ENCODE measurements at regions not wholly inside any gene's neighbourhood (a gene's known extent, or its start where the extent isn't known, plus 50 kb on each side); places are given as distances from the start of the nearest gene placed in this dataset.
A peak's percentile ranks its signal among the peaks of the same experiment; 100 is the strongest.
"Not testable (repeated sequence)": the region's sequence is repeated elsewhere in the genome, so short reads cannot be mapped to it uniquely, and the experiment has no call there.

GRCh38 chr2:87595017-87595416 lies 152.9 kb upstream of the PLGLB2 start:
- peak; percentile 49 for ATAC-seq (ENCODE audit: insufficient number of reproducible peaks, low FRiP score, low read depth)
- Histone ChIP-seq H3K4me1 (ENCODE audit: control insufficient read depth in 1 of 2, low read depth in 2 of 2) (peaks cover 3 to 12% of the 10 kb centered on the region in 2 donors), H3K27ac (peak overlapping the region in 1 of 2 donors; percentile 64)
- not testable (repeated sequence) for H3K4me3 ChIP-seq; H3K9me3 ChIP-seq; DNase-seq (ENCODE audit: low spot score); H3K36me3 ChIP-seq; H3K27me3 ChIP-seq (replicated peaks; ENCODE audit: insufficient read depth)

DNA sequence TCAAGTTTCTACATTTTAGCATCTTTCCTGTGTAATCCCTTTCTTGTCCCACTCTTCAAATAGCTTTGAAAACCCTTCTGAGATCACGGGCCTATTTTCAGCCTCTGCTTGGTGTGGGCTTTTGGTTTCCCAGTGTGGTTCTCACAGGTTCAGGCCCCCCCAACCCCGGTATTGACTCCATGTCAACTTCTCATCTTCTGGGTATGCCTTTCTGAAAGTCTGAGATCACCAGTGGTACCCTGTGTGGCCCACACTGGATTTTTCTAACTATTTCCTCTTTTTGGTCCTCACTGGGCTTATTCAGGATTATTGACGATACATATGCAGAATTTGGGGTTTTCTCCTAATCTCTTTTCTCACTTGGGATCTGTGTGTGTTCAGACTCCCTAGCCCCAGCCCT lies 146.9 kb upstream of the PLGLB2 start:
- not testable (repeated sequence) for H3K4me1 ChIP-seq (ENCODE audit: control insufficient read depth in 1 of 2, low read depth in 2 of 2); DNase-seq (ENCODE audit: low spot score); H3K36me3 ChIP-seq; H3K9me3 ChIP-seq; H3K27ac ChIP-seq; ATAC-seq (ENCODE audit: insufficient number of reproducible peaks, low FRiP score, low read depth); H3K4me3 ChIP-seq; H3K27me3 ChIP-seq (replicated peaks; ENCODE audit: insufficient read depth)

DNA sequence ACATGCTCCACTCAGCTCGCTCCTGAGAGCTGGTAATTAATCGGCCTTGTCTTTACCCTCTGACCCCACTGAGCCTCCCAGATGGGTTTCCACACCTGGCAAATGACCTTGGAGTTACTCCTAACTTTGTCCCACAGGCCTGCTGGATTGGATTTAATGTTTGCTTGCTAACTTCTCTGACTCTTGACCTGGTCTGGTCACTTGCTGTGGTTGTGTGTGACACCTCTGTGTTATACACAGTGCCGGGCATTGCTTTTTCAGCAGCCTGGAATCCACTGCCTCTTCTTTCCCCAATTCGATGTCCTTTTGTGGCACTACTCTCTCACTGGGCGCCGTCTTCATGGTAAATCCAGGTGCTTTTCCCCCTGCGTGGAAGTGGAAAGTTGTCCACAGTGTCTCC lies 145.8 kb upstream of the PLGLB2 start:
- not testable (repeated sequence) for H3K36me3 ChIP-seq; H3K4me3 ChIP-seq; ATAC-seq (ENCODE audit: insufficient number of reproducible peaks, low FRiP score, low read depth)

DNA sequence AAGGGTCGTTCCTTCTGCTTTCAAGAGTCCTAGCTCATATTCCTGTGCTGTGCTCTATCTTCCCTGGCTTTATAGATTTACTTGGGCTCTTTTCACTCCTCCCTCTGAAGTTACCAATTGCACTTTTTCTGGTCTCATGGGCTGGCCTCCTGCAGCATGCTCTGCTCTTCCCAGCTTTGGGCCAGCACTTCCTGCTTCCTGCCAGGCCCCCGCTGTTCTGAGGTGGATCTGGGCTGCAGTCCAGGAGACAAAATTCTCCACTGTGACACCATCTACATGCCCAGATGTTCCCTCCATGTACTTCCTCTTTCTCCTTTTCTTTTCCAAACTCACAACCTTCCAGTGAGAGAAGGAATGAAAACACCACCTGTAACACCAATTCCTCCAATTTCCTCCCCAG lies 145.2 kb upstream of the PLGLB2 start:
- not testable (repeated sequence) for H3K4me1 ChIP-seq (ENCODE audit: control insufficient read depth in 1 of 2, low read depth in 2 of 2); DNase-seq (ENCODE audit: low spot score); H3K36me3 ChIP-seq; H3K9me3 ChIP-seq; H3K4me3 ChIP-seq; H3K27ac ChIP-seq; ATAC-seq (ENCODE audit: insufficient number of reproducible peaks, low FRiP score, low read depth); H3K27me3 ChIP-seq (replicated peaks; ENCODE audit: insufficient read depth)

More for the DNA sequence above, 145.8 kb upstream of the PLGLB2 start:
- H3K4me1 ChIP-seq (ENCODE audit: control insufficient read depth in 1 of 2, low read depth in 2 of 2); DNase-seq (ENCODE audit: low spot score); H3K9me3 ChIP-seq; H3K27ac ChIP-seq; H3K27me3 ChIP-seq (replicated peaks; ENCODE audit: insufficient read depth): not testable (repeated sequence)

GRCh38 chr2:87603418-87604278 lies 144.2 kb upstream of the PLGLB2 start:
- H3K36me3 ChIP-seq; H3K4me1 ChIP-seq (ENCODE audit: control insufficient read depth in 1 of 2, low read depth in 2 of 2); H3K4me3 ChIP-seq; DNase-seq (ENCODE audit: low spot score); H3K27me3 ChIP-seq (replicated peaks; ENCODE audit: insufficient read depth); H3K9me3 ChIP-seq: not testable (repeated sequence)
- H3K27ac ChIP-seq = peak overlapping the region; percentile 47 to 55
- peak; percentile 12 for ATAC-seq (ENCODE audit: insufficient number of reproducible peaks, low FRiP score, low read depth)

GRCh38 chr2:87604279-87604818 lies 143.5 kb upstream of the PLGLB2 start:
- not testable (repeated sequence) for H3K4me3 ChIP-seq; DNase-seq (ENCODE audit: low spot score); H3K9me3 ChIP-seq; H3K36me3 ChIP-seq; H3K4me1 ChIP-seq (ENCODE audit: control insufficient read depth in 1 of 2, low read depth in 2 of 2); H3K27me3 ChIP-seq (replicated peaks; ENCODE audit: insufficient read depth)
- ATAC-seq (ENCODE audit: insufficient number of reproducible peaks, low FRiP score, low read depth) = peak; percentile 81
- peak overlapping the region; percentile 47 to 55 for H3K27ac ChIP-seq

GRCh38 chr2:87604980-87605379 lies 142.9 kb upstream of the PLGLB2 start:
- not testable (repeated sequence) for ATAC-seq (ENCODE audit: insufficient number of reproducible peaks, low FRiP score, low read depth); H3K4me1 ChIP-seq (ENCODE audit: control insufficient read depth in 1 of 2, low read depth in 2 of 2); H3K27me3 ChIP-seq (replicated peaks; ENCODE audit: insufficient read depth); H3K36me3 ChIP-seq; H3K9me3 ChIP-seq; DNase-seq (ENCODE audit: low spot score); H3K4me3 ChIP-seq; H3K27ac ChIP-seq

DNA sequence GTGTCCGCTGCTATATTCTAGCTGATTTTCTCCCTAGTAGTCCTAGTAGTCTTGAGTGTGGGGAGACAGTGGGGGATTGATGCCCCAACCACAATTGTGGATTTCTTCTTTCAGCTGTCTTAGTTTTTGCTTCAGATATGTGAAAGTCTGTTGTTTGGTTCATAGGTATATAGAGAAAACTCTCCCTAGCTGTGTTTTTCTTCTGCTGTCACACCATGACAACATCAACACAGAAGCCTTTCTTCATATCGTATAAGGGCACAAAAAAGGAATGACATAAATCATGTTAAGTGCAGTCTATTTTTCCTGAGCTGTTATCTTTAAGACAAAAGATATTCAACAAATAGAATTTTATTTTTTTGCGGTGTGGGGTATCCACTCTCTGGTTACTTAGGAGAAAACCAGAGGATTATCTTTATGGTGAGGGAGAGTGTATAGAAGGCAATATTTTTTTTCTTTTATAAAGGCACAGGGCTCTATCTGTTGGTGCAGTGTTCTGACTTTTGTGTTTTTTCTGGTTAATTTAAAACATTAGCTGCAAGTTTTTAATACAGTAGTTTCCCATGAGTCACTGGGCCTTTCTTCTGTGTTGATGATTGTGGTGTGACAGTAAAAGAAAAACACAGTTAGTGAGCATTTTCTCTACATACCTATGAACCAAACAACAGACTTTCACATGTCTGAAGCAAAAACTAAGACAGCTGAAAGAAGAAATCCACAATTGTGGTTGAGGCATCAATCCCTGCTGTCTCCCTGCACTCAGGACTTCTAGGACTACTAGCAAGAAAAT lies 139.3 kb upstream of the PLGLB2 start:
- H3K27ac ChIP-seq; DNase-seq (ENCODE audit: low spot score); H3K4me3 ChIP-seq; H3K4me1 ChIP-seq (ENCODE audit: control insufficient read depth in 1 of 2, low read depth in 2 of 2); H3K9me3 ChIP-seq; ATAC-seq (ENCODE audit: insufficient number of reproducible peaks, low FRiP score, low read depth); H3K27me3 ChIP-seq (replicated peaks; ENCODE audit: insufficient read depth); H3K36me3 ChIP-seq: not testable (repeated sequence)

DNA sequence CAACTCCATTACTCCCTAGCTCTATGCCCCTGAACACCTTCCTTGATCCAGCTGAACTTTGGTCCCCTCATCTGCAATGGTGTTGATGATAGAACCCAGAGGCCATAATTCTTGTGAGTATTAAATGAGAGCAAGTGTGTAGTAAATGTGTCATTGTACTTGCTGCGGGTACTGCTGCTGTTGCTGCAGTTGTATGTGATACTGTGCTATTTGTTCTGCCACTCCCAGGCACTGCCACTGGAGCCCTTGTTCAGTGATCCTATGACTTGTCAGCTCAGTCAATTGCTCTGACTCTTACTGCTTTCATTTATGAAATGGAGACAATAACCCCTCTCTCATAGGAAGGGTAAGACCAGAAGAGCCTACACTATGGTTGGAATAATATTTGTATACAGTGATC lies 136.9 kb upstream of the PLGLB2 start:
- H3K4me1 ChIP-seq (ENCODE audit: control insufficient read depth in 1 of 2, low read depth in 2 of 2); H3K27me3 ChIP-seq (replicated peaks; ENCODE audit: insufficient read depth); H3K4me3 ChIP-seq; H3K9me3 ChIP-seq; H3K27ac ChIP-seq; DNase-seq (ENCODE audit: low spot score); ATAC-seq (ENCODE audit: insufficient number of reproducible peaks, low FRiP score, low read depth); H3K36me3 ChIP-seq: not testable (repeated sequence)

DNA sequence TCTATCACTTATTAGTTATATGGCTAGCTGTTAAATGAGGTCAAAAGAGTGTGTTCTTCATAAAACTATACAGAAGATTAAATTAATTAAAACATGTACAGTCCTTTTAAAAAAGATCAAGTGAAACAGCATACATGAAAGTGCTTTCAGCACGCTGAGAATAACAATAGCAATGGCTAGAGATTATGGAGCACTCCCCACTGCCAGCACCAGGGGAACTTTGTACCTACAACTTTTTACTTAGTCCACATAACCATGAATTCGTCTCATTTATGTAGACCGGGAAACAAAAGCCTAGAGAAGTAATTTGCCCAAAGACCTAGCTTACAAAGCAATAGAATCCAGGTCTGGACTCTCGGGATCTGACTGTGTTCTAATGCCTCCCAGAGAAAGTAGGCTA lies 136.5 kb upstream of the PLGLB2 start:
- not testable (repeated sequence) for DNase-seq (ENCODE audit: low spot score); H3K9me3 ChIP-seq; H3K27me3 ChIP-seq (replicated peaks; ENCODE audit: insufficient read depth); ATAC-seq (ENCODE audit: insufficient number of reproducible peaks, low FRiP score, low read depth); H3K27ac ChIP-seq; H3K4me1 ChIP-seq (ENCODE audit: control insufficient read depth in 1 of 2, low read depth in 2 of 2); H3K36me3 ChIP-seq; H3K4me3 ChIP-seq

DNA sequence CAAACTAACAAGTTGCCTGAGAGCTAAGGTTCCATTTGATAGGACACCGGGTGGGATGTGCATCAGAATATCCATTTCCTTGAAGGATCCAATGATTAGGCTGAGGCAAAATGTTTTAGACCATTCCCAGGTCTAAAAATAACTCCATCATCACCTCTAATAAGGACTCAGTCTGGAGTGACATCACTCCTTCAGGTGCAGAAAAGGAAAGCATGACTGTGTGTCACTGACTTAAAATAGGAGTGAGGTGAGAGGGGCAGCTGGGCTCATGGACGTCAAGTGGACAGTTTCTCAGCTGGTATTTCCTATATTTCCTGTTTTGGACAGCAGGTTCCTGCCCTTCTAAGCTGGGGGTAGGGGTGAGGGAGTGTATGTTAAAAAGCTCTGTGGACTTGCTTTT lies 135.9 kb upstream of the PLGLB2 start:
- ATAC-seq (ENCODE audit: insufficient number of reproducible peaks, low FRiP score, low read depth); H3K4me1 ChIP-seq (ENCODE audit: control insufficient read depth in 1 of 2, low read depth in 2 of 2); H3K4me3 ChIP-seq: not testable (repeated sequence)

DNA sequence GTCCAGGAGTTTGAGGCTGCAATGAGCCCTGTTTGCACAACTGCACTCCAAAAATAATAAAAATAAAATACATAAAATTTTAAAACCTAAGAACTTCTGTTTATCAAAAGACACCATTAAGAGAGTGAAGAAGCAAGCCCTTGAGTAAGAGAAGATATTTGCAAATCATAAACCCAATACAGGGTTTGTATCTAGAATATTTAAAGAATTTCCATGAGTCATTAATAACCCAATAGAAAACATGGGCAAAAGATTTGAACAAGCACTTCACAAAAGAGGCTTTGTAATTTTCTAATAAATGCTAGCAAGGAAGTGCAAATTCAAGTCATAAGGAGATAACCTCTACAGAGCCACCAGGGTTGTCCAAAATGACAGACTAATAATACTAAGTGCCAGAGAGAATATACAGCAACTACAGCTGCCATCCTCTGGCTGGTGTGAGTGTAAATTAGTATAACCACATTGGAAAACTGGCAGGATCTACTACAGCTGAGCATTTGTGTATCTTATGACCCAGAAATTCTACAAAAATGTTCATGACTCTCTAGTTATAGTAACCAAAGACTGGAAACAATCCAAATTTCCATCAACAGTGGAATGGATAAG lies 133.0 kb upstream of the PLGLB2 start:
- not testable (repeated sequence) for H3K9me3 ChIP-seq; H3K4me1 ChIP-seq (ENCODE audit: control insufficient read depth in 1 of 2, low read depth in 2 of 2); H3K4me3 ChIP-seq; ATAC-seq (ENCODE audit: insufficient number of reproducible peaks, low FRiP score, low read depth); DNase-seq (ENCODE audit: low spot score); H3K27me3 ChIP-seq (replicated peaks; ENCODE audit: insufficient read depth); H3K27ac ChIP-seq; H3K36me3 ChIP-seq

More for the DNA sequence above, 135.9 kb upstream of the PLGLB2 start:
- not testable (repeated sequence) for H3K27me3 ChIP-seq (replicated peaks; ENCODE audit: insufficient read depth); H3K27ac ChIP-seq; H3K9me3 ChIP-seq; DNase-seq (ENCODE audit: low spot score); H3K36me3 ChIP-seq

Data from thoracic aorta (tissue), 2 donors.